ENCODE measurements at regions not wholly inside any gene's neighbourhood (a gene's known extent, or its start where the extent isn't known, plus 50 kb on each side); places are given as distances from the start of the nearest gene placed in this dataset.
A peak's percentile ranks its signal among the peaks of the same experiment; 100 is the strongest.

DNA sequence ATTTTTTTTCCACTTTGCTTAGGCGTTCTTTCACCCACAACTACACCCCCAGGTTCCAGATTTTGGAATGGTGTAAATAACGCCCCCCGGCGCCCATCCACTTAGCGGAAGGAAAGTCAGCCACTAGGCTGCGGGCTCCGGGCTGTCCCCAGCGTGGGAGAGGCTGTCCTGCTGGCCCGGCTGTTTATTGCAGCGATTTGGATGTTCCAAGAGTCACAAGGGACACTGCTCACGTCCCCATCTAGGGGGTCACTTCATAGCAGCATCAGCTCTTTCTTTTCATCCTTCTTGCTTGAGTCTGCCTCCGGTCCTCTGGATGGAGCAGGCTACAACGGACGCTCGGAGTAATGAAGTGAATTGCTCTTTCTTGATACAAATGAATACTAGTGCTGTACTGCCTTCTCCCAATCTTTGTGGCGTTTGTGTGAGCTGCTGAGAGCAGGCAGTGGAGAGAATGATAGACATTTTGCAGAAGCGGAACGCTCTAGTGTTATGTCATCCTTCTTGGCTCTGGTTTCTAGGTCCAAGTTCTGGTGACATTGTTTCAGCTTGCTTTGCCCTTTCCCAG, 50.7 kb upstream of the PAIP2B start:
- no peak for DNase-seq

DNA sequence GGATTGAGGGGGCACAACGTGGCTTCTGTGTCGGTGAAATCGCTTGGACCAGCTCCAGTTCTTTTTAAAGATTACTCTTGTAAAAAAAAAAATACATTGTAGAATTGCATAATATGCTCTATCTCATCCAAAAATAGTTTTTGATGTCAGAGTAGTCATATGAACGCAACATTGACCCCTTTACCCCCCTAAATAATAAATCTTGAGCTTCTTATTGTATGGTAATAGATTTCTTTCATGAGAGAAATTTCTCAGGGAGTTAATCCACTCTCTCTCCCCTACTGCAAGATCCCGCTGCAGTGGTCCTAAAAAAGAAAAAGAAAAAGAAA, 50.2 kb upstream of the PAIP2B start:
- no peak for DNase-seq

DNA sequence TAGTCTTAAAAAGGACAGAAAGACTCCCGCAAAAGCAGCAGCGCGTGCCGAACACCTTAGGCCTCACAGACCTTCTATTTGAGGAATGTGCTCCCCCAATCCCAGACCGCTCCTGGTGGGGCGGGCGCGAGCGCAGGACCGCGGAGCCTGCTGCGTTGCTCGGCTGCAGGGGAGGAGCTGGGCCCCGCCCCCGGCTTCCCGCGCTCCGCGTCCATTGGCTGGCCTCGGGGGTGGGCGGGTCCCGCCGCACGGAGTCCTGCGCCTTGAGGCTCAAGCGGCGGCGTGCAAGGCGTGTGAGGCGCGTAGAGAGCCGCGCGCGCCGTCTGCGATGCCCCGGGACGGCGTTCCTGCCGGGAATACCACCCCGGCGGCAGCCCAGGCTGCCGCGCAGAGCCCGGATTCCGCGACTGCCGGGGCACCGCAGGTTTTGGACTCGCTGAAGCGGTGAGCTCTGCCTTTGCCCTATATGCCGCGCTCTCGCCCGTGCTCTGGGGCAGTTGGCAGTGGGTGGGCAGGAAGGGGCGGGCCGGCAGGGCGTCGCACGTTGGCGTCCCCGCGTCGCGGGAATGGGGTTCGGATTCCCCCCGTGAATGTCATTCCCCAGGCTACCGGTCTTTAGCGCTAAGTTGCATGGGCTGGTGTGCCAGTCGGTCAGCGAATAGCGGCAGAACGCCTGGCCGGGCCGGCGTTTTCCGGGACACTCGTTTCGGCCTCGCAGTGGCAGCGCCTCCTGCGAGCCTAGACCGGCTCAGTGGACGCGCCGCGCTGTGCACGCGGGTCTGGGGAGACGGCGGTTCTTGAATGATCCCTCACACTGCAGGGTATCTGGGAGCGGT, 49.6 kb upstream of the PAIP2B start:
- DNase-seq = peak; percentile 33
